HepG2 (cell line): ENCODE measurements at regions not wholly inside any gene's neighbourhood (a gene's known extent, or its start where the extent isn't known, plus 50 kb on each side); places are given as distances from the start of the nearest gene placed in this dataset.

Source experiments
- CTCF ChIP-seq: sonication (generic); formaldehyde crosslinking; IDR thresholded peaks from 2 replicates; pipeline ENCODE4 v1.5.0; 2020; ENCODE audit warnings: mild to moderate bottlenecking, missing genetic modification reagents, moderate library complexity
- EP300 ChIP-seq, 3 experiments: sonication (generic) in 1 of 3; formaldehyde crosslinking in 1 of 3; IDR thresholded peaks; 2 replicates each; pipeline versions ENCODE4 v1.5.1 to v1.6.1; 2011 to 2020; ENCODE audit warnings: low read depth in 2 of 3, low read length in 2 of 3, borderline replicate concordance in 1 of 3, improper control_type of control experiment in 1 of 3, mild to moderate bottlenecking in 1 of 3, missing genetic modification reagents in 1 of 3, moderate library complexity in 1 of 3
- HCFC1 ChIP-seq: fragments of 150-350 bp; IDR thresholded peaks from 2 replicates; pipeline ENCODE4 v1.6.1; 2014; ENCODE audit warnings: low read depth, low read length
- HMGXB3 ChIP-seq: sonication (generic); formaldehyde crosslinking; IDR thresholded peaks from 2 replicates; pipeline ENCODE4 v1.4.0; 2020; ENCODE audit warnings: missing genetic modification reagents, borderline replicate concordance
- KAT7 ChIP-seq: IDR thresholded peaks from 2 replicates; pipeline ENCODE4 v1.6.1; 2018; ENCODE audit warnings: borderline replicate concordance, missing compliant biosample characterization
- PHB2 ChIP-seq: fragments of 450-650 bp; IDR thresholded peaks from 2 replicates; pipeline ENCODE4 v1.6.1; 2018; ENCODE audit not compliant: partially characterized antibody
- TCF7L2 ChIP-seq: IDR thresholded peaks from 2 replicates; pipeline ENCODE4 v1.6.1; 2011; ENCODE audit warnings: mild to moderate bottlenecking, low read depth, low read length, moderate library complexity
- ZFX ChIP-seq: sonication (generic); formaldehyde crosslinking; IDR thresholded peaks from 2 replicates; pipeline ENCODE4 v1.4.0; 2020; ENCODE audit warnings: mild to moderate bottlenecking, low read depth, missing genetic modification reagents, moderate library complexity

GRCh38 chr10:47140761-47141348 lies 159.1 kb upstream of the GDF10 start:
- no peak for TF ChIP-seq HMGXB3 (CRISPR knock-in tag)
- no peak for TF ChIP-seq ZFX
- no peak for TF ChIP-seq KAT7 (CRISPR knock-in tag)
- TF ChIP-seq PHB2: no peak
- TF ChIP-seq CTCF (CRISPR knock-in tag): no peak
- TF ChIP-seq EP300 (IDR thresholded peaks at IDR 0.05; ENCODE audit: low read depth in 2 of 2, low read length in 2 of 2): no peak
- TF ChIP-seq EP300 (CRISPR knock-in tag; IDR thresholded peaks at IDR 0.05; ENCODE audit: borderline replicate concordance): no peak
- no peak for TF ChIP-seq HCFC1
- TF ChIP-seq TCF7L2: no peak
